Mesenteric fat pad (tissue), 1 donor: ENCODE measurements at regions not wholly inside any gene's neighbourhood (a gene's known extent, or its start where the extent isn't known, plus 50 kb on each side); places are given as distances from the start of the nearest gene placed in this dataset.
"Not testable (repeated sequence)": the region's sequence is repeated elsewhere in the genome, so short reads cannot be mapped to it uniquely, and the experiment has no call there.

Experiments
- DNase-seq: peaks from one replicate; pipeline ENCODE4 v3.0.0-alpha.2; 2020; ENCODE audit warnings: low spot score
- donor health status: DM: yes; HTN: yes; CAD: no.

- peak; percentile 77 for DNase-seq
Measured at GRCh38 chr2:128607440-128607839, 288.8 kb upstream of the HS6ST1 start.

GRCh38 chr2:128607911-128608506, 289.3 kb upstream of the HS6ST1 start:
- DNase-seq, result peak; percentile 85

DNA sequence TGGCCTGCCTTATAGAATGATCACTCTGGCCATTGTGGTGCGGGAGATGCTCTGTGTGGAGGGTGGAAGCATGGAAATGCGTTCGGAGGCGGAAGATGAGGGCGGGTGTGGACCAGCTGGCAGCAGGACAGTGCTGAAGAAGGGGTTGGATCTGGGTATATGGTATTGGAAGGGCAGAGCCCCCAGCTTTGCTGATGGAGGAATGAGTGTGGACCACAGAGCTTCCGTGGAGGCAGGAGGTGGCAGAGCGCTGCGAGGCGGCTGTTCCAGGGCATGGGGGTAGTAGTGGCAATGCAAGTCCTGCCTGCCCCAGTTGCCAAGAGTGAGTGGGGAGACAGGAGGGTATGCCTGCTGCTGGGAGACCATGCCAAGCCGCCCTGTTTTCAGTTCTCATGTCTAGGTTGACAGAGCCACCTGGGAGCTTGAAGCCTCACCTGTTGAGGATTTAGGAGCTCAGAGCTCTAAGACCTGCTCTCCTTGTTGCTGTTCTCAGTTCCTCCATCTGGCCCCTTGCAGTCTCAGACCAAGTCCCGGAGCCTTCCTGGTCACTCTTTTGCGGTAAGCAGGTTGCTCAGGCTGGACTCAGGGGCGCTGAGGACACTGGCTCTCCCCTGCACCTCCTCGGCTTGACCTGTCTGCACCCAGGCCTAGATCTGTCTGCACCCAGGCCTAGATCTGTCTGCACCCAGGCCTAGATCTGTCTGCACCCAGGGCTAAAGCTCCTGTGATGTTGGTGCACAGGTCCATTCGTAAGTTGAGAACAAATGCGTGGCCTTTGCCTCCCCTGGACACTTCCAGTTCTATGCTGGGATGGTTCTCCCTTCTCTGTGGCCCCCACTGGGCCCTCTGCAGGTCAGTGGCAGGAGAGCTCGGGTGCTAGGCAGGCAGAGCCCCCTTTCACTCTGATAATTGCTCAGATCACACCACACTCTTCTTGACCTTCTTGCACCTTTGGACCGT, 290.5 kb upstream of the HS6ST1 start:
- peak; percentile 82 for DNase-seq

GRCh38 chr2:128610496-128610895, 291.8 kb upstream of the HS6ST1 start:
- DNase-seq, result no peak

- DNase-seq, result peak; percentile 82
Measured at GRCh38 chr2:128611421-128612320, 293.0 kb upstream of the HS6ST1 start.

DNA sequence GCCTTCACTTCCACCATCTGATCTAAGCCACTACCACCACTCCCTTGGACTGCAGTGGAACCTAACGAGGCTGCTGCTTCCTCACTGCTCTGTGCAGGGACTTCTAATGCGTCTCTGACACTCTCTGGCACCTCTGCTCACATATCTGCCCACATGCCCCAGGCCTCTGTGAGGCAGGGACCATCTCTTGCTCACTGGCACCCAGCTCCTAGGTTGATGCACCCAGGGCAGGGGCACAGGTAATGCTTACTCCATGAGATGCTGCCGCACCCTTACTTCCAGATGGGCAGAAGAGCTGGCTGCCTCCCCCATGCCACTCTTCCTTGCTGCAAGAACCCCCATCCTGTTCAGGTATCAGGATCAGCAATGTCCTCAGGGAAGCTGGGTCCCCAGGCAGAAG, 294.0 kb upstream of the HS6ST1 start:
- DNase-seq, result peak; percentile 22

- DNase-seq, result peak; percentile 55
Measured at GRCh38 chr2:128613351-128613750, 294.7 kb upstream of the HS6ST1 start.

DNA sequence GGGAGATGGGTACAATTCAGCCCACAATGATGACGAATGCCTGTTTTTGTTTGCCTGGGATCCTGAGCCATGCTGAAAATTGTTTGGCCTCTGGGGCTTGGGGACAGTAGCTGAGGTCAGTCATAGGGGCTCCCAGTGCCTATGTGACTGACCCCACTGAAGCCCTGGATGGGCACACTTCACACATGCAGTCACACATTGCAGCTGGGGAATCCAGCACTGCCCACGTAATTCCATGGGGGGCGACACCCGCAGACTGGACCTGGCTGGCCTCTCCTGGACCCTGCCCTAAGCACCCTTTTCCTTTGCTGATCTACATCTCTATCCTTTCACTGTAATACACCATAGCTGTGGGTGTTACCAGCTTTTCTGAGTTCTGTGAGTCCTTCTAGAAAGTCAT, 295.2 kb upstream of the HS6ST1 start:
- DNase-seq, result no peak

DNA sequence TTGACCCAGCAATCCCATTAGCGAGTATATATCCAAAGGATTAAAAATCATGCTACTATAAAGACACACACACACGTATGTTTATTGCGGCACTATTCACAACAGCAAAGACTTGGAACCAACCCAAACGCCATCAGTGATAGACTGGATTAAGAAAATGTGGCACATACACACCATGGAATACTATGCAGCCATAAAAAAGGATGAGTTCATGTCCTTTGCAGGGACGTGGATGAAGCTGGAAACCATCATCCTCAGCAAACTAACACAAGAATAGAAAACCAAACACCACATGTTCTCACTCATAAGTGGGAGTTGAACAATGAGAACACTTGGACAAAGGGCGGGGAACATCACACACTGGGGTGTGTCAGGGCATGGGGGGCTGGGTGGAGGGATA, 296.2 kb upstream of the HS6ST1 start:
- DNase-seq, result not testable (repeated sequence)

DNA sequence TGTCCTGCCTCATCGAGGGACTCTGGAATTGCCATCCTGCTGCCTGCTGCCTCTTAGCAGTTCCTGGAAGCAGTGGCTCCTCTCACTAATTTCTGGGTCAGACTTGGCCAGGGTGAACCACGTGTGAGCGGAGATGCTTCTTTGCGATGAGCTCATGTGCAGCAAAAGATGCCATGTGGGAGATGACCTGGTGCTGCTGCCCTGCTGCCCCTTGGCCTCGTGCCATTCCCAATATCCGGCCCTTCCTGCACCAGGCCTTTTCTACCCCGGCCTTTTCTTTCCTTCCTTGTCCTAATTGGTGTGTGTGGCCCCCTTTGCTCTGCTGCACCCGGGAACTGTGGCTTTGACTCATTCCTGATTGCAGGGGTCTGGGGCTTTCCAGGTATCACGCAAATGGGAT, 296.9 kb upstream of the HS6ST1 start:
- DNase-seq, result no peak

GRCh38 chr2:128617029-128617590, 298.4 kb upstream of the HS6ST1 start:
- peak; percentile 62 for DNase-seq

DNA sequence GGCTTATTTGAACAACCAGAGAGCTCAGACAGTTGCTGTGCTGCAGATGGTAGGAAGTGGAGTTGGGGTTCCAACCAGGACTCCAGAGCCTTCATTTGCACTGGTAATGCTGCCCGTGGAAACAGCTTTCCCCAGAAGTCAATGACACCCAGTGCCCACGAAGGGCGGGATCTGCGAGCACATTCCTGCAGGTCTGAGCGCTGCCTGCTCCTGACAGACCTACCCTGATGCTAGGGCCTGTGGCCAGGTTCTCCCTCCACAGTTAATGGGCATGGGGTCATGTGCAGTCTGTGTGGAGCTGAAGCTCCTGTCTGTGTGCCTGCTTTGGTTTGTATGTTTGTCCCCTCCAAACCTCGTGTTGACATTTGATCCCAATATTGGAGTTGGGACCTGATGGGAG, 299.0 kb upstream of the HS6ST1 start:
- DNase-seq, result peak; percentile 43

GRCh38 chr2:128618642-128619041, 300.0 kb upstream of the HS6ST1 start:
- DNase-seq, result no peak

DNA sequence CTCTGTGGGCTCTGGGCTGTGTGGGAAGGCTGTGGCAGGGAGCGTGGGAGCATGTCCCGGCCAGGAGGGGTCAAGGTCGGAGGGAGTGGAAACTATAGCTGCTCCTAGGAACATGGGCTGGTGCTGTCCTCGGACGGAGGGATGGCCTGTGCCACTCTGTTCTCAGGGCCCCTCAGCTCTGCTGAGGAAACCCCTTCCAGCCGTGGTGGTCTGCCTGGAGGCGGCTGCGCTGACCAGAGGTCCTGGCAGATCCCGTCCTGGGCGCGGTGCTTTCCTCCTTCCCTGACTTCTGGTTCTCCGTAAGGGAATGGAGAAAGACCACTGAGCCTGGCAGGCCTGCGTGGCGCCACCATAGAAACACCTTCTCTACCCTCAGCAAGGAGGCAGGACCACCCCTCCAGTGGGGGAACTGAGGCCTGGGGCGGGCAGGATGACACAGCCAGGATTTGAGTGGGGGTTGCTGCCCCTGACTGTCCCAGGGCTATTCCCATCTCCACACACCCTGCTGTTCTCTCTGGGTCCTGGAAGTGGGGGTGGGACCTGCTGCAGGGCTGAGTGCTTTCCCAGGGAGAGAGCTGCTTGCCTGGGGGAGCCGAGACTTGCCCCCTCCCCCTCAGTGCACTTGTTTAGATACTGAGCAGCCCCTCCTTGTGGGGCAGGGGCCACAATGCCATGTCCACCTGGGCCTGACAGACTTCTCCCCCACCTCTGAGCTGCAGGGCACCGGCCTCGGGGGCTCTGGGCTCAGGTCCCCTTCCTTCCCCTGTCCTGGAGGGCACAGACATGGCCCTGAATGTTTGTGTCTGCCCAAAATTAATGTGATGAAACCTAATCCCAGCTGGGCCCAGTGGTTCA, 301.0 kb upstream of the HS6ST1 start:
- DNase-seq, result no peak

DNA sequence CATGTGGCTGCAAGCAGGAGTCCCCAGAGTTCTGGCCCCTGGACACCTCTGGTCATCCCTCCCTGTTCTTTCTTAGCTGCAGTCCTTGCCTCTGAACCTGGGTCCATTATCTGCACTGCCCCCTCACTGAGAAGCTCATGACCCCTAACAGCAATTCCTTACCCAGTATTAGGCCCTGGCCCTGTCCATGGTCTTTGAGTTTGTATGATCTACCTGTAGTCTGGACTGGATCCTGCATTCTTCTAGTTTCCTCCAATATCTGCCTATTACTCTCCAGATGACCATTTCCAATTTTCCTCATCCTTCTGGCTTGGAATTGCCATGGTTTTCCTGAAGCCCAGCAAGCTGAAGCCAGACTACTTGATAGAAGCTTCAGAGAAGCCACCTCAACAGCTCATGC, 302.4 kb upstream of the HS6ST1 start:
- DNase-seq, result no peak

GRCh38 chr2:128622371-128622770, 303.7 kb upstream of the HS6ST1 start:
- DNase-seq, result peak; percentile 81

DNA sequence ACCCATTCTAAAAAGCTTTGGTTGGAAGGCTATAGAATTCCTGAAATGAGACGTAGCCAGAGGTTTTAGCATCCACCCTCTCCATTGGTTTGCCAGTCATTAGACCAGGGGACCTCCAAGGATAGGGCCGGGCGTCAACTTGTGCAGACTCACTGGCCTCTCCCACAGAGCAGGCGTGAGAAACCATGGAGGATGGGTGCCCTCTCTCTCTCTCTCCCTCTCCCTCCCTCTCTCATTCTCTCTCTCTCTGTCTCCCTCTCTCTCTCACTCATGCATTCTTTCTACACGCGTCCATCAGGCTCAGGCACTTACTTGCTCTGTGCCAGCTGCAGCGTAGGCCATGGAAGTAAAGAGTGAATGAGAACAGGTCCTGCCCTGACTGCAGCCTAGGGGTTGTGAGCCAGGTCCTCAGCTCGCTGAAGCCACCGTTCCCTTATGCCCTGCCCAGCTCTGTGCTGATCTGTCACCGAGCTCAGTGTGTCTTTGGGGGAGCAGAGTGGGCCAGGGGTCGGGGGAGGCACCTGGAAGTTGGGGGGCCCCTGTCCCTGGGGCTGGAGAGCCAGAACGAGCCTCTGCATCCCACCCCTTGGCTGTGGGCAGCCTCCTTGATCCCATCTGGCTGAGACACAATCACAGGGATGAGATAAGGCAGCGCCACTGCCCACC, 304.4 kb upstream of the HS6ST1 start:
- no peak for DNase-seq

- no peak for DNase-seq
Measured at GRCh38 chr2:128623776-128624761, 305.4 kb upstream of the HS6ST1 start.

DNA sequence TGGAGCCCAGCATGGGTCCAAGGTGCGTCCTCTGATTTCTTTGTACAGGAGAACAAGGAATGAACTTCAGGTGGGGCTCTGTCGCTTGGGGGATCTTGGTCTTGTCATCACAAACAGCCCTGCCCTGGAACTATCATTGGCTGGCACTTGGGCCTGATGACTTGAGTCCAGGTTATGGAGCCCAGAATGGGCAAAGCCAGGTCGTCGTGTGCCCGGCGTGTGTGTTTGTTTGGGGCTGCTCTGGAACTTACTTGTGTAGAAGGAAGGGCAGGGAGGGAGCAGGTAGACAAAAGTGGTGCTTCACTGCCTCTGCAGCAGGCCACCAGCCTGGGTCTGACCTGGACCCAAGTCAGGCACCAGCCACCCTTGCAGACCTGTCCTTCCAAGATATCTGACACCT, 306.3 kb upstream of the HS6ST1 start:
- no peak for DNase-seq
